B cell (primary cell): ENCODE measurements at regions not wholly inside any gene's neighbourhood (a gene's known extent, or its start where the extent isn't known, plus 50 kb on each side); places are given as distances from the start of the nearest gene placed in this dataset.

Experiments
- EZH2 ChIP-seq: IDR thresholded peaks from 2 replicates; pipeline ENCODE4 v1.6.1; 2012; ENCODE audit warnings: borderline replicate concordance, low read depth, mild to moderate bottlenecking, moderate library complexity, low read length; ENCODE audit not compliant: insufficient read depth, poor library complexity, severe bottlenecking
- TF ChIP-seq, protein P1 (sequence below): fragments of 200-600 bp; IDR thresholded peaks from one replicate; pipeline ENCODE4 v1.8.0; 2022; ENCODE audit warnings: antibody characterized with exemption, mild to moderate bottlenecking

DNA sequence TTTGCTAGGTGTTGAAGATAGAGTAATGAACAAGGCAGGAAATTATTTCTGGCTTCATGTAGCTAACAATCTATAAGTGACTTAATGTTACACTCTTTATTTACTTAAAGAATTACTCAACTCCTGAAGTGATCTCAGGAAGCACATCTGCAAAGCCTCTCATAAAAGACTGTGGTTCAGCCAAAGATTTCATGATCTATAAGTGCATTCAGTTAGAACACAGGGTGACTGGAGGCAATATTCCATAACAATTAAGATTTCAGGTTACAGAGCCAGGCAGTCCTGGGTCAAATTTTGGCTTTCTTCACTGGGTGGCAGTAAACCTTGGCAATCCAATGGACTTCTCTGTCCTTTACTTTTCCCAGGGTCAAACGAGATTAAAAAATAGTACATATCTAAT, 204.0 kb downstream of the TPBG start:
- TF ChIP-seq, protein P1, sequence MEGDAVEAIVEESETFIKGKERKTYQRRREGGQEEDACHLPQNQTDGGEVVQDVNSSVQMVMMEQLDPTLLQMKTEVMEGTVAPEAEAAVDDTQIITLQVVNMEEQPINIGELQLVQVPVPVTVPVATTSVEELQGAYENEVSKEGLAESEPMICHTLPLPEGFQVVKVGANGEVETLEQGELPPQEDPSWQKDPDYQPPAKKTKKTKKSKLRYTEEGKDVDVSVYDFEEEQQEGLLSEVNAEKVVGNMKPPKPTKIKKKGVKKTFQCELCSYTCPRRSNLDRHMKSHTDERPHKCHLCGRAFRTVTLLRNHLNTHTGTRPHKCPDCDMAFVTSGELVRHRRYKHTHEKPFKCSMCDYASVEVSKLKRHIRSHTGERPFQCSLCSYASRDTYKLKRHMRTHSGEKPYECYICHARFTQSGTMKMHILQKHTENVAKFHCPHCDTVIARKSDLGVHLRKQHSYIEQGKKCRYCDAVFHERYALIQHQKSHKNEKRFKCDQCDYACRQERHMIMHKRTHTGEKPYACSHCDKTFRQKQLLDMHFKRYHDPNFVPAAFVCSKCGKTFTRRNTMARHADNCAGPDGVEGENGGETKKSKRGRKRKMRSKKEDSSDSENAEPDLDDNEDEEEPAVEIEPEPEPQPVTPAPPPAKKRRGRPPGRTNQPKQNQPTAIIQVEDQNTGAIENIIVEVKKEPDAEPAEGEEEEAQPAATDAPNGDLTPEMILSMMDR = no peak
- TF ChIP-seq EZH2 = no peak
